Activated naive CD4-positive, alpha-beta T cell treated with anti-CD3 and anti-CD28 coated beads for 36 hours (primary cell): ENCODE measurements at regions not wholly inside any gene's neighbourhood (a gene's known extent, or its start where the extent isn't known, plus 50 kb on each side); places are given as distances from the start of the nearest gene placed in this dataset.
A peak's percentile ranks its signal among the peaks of the same experiment; 100 is the strongest.

Experiments
- CTCF ChIA-PET: fragments of 350-600 bp; sonication (Branson Sonifier 250); formaldehyde crosslinking; loops from one replicate; lab custom pipeline; 2021; ENCODE audit warnings: antibody characterized with exemption; lab: Charles Lee
- DNase-seq: peaks from one replicate; pipeline ENCODE4 v3.0.0-alpha.2; 2020
- H3K27ac Mint-ChIP-seq: one replicate; pipeline ENCODE4 v1.8.0; 2021; ENCODE audit warnings: mild to moderate bottlenecking, mixed read lengths
- H3K27me3 Mint-ChIP-seq: one replicate; pipeline ENCODE4 v1.8.0; 2021; ENCODE audit warnings: low read depth, mixed read lengths
- H3K36me3 Mint-ChIP-seq: one replicate; pipeline ENCODE4 v1.8.0; 2021; ENCODE audit warnings: low read depth, mixed read lengths
- H3K4me1 Mint-ChIP-seq: one replicate; pipeline ENCODE4 v1.8.0; 2021; ENCODE audit warnings: low read depth, mixed read lengths
- H3K4me3 Mint-ChIP-seq: one replicate; pipeline ENCODE4 v1.8.0; 2021; ENCODE audit warnings: mild to moderate bottlenecking, moderate library complexity, mixed read lengths
- H3K9me3 Mint-ChIP-seq: one replicate; pipeline ENCODE4 v1.8.0; 2021; ENCODE audit warnings: mixed read lengths
- intact Hi-C: fragments of 100-400 bp; cut with micrococcal nuclease; formaldehyde crosslinking; loops from one replicate; pipeline ENCODE4 v1.15.1; 2023

DNA sequence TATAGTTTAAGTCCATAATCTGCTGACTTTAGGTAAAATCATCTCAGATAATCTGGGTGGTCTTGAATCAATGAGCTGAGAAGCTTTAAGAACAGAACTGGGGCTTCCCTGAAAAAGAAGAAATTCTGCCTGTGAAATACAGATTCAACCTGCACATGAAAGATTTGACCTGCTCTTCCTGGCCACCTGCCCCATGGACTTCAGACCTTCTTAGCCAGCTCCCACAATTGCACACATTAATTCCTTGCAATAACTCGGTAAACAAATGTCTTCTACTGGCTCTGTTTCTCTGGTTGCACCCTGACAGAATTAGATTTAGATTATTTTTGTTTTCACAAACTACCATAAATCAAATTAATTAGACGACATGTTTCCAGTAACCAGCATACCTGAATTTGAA lies 2117.9 kb upstream of the C9orf72 start:
- intact Hi-C loops = no loop called here
- Mint-ChIP-seq H3K4me3 (no peak overlapping the region), H3K27ac (no peak overlapping the region), H3K36me3 (no peaks in the 10 kb centered on the region), H3K9me3 (peaks cover 13% of the 10 kb centered on the region), H3K27me3 (no peaks in the 10 kb centered on the region), H3K4me1 (no peaks in the 10 kb centered on the region)
- CTCF ChIA-PET = no interaction called here
- DNase-seq = no peak

DNA sequence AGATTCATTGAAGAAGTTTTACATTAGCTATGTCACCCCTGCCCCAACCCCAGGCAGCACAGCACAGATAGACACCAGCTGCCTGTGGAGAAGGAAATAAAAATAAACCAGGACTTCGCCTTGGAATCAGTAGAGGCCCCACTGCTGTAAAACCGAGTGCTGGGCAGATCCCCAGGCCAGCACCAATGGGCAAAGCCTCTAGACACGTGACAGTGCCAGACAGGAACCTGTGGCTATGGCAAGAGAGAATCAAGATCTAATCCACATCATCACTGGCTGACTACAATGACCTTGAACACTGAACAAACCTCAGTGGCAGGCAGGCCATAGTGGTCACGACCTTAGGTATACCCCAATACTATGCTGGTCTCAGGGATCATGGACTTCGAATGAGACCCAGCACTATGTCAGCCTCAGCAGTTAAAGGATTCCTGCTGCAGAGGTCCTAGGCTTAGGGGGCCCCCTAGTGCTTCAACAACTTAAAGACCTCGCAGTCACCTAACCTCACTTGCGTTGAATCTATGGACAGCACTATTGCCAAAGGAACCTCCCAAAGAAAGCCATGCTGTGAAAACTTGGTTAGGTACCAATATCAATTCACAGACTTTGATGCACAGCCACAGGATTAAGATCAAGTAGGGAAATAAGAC lies 2118.6 kb upstream of the C9orf72 start:
- no peak overlapping the region for H3K4me3 Mint-ChIP-seq
- H3K9me3 Mint-ChIP-seq = peaks cover 13% of the 10 kb centered on the region
- H3K36me3 Mint-ChIP-seq = no peaks in the 10 kb centered on the region
- intact Hi-C loops = no loop called here
- H3K27me3 Mint-ChIP-seq = no peaks in the 10 kb centered on the region
- no peaks in the 10 kb centered on the region for H3K4me1 Mint-ChIP-seq
- H3K27ac Mint-ChIP-seq = no peak overlapping the region
- peak; percentile 5 for DNase-seq
- CTCF ChIA-PET = interaction anchor here (0.5 kb wide), 1 partner anchor 187 kb away, joined by 3 read pairs; no protein-coding TSS in a partner anchor

- H3K4me3 Mint-ChIP-seq = no peak overlapping the region
- CTCF ChIA-PET = no interaction called here
Measured at GRCh38 chr9:29697011-29697410, 2123.7 kb upstream of the C9orf72 start.

DNA sequence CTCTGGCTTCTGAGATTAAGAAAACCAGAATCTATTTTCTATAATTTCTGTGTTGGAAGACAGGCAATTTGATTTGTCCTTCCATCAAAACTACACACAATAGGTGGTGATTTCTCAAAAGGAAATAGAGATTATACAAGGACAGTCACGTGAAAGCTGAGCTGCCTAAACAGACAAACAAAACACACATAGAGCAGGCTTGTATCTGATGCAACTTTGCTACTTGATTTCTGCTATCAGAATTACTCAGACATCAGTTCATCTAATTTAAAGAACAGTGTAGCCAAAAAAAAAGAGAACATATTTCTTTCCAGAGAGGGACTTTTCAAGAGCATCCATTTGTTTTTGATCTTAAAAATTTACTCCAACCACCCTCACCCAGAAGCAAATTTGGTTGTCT lies 2128.3 kb upstream of the C9orf72 start:
- no peak for DNase-seq
- Mint-ChIP-seq H3K27ac (no peak overlapping the region), H3K4me3 (no peak overlapping the region)

More at GRCh38 chr9:29697011-29697410, 2123.7 kb upstream of the C9orf72 start:
- H3K27me3 Mint-ChIP-seq = no peaks in the 10 kb centered on the region
- H3K9me3 Mint-ChIP-seq = peaks cover 11% of the 10 kb centered on the region
- intact Hi-C loops = no loop called here
- H3K36me3 Mint-ChIP-seq = no peaks in the 10 kb centered on the region
- no peak for DNase-seq
- H3K4me1 Mint-ChIP-seq = no peaks in the 10 kb centered on the region
- H3K27ac Mint-ChIP-seq = no peak overlapping the region

DNA sequence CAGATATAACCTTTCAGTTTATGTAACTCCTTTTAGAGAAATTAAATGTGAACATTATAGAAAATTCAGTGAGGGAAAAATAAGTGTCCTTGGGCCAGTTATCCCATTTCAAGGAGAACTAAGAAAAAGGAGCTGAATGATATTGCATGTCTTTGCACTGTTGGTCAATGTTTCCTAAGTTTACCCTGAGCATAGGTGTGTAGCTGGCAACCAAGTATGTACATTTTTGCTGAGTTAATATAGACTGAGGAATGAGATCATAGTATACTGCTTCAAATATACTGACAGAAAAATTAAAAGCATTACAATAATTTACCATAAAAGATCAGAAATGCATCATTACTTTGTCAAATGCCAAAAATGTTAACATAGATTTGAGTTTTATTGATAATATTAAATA lies 2128.7 kb upstream of the C9orf72 start:
- no peaks in the 10 kb centered on the region for H3K4me1 Mint-ChIP-seq
- H3K4me3 Mint-ChIP-seq = no peak overlapping the region
- no peaks in the 10 kb centered on the region for H3K9me3 Mint-ChIP-seq
- CTCF ChIA-PET = no interaction called here
- H3K36me3 Mint-ChIP-seq = no peaks in the 10 kb centered on the region
- DNase-seq = no peak
- intact Hi-C loops = no loop called here
- no peak overlapping the region for H3K27ac Mint-ChIP-seq
- no peaks in the 10 kb centered on the region for H3K27me3 Mint-ChIP-seq

More for the DNA sequence above, 2128.3 kb upstream of the C9orf72 start:
- intact Hi-C loops = no loop called here
- H3K9me3 Mint-ChIP-seq = no peaks in the 10 kb centered on the region
- H3K27me3 Mint-ChIP-seq = no peaks in the 10 kb centered on the region
- H3K4me1 Mint-ChIP-seq = no peaks in the 10 kb centered on the region
- CTCF ChIA-PET = no interaction called here
- no peaks in the 10 kb centered on the region for H3K36me3 Mint-ChIP-seq

DNA sequence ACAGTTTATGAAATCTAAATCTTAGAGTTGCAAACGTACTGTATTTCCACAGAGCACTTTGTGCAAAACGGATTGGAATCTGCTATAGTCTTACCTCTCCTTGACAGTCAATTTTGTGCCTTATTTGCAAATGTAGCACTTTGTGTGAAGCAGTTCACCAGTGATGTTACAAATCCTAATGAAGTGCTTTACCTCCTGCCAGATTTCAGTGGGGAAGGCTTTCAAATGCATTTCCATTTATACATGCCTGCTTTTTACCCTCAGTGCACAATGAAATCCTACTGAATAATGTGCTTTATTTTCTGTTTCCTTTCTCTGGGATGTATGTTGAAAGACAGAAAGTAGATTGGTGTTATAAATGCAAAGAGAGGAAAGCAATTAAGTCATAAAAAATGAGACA lies 2141.6 kb upstream of the C9orf72 start:
- Mint-ChIP-seq H3K9me3 (peaks cover under 1% of the 10 kb centered on the region), H3K27me3 (no peaks in the 10 kb centered on the region), H3K36me3 (no peaks in the 10 kb centered on the region), H3K27ac (no peak overlapping the region), H3K4me1 (no peaks in the 10 kb centered on the region), H3K4me3 (no peak overlapping the region)
- CTCF ChIA-PET = no interaction called here
- DNase-seq = no peak
- intact Hi-C loops = no loop called here

GRCh38 chr9:29717631-29718030 lies 2144.3 kb upstream of the C9orf72 start:
- Mint-ChIP-seq H3K36me3 (no peaks in the 10 kb centered on the region), H3K27ac (no peak overlapping the region), H3K27me3 (no peaks in the 10 kb centered on the region), H3K4me3 (no peak overlapping the region), H3K9me3 (peaks cover 1% of the 10 kb centered on the region), H3K4me1 (no peaks in the 10 kb centered on the region)
- DNase-seq = no peak
- intact Hi-C loops = no loop called here
- CTCF ChIA-PET = no interaction called here

DNA sequence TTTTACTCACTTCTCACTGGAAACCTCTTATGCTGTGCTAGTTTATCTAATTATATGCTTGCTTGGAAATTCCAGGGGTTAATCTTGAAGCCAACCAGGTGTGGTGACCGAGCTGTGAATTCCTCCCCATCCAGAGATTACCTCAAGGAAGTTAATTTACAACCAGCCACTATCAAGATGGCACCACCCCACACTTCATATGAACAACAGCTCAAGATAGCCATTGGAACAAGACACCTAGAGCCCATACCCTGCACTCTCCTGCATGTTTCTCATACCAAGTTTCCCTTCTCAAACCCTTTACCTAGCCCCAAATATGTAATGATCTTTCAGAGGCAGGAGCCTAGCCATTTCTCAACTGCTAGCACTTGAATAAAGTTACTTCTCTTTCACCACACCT lies 2156.9 kb upstream of the C9orf72 start:
- no peaks in the 10 kb centered on the region for H3K36me3 Mint-ChIP-seq
- no peak overlapping the region for H3K27ac Mint-ChIP-seq
- peaks cover 11% of the 10 kb centered on the region for H3K9me3 Mint-ChIP-seq
- intact Hi-C loops = no loop called here
- no peak for DNase-seq
- H3K4me1 Mint-ChIP-seq = no peaks in the 10 kb centered on the region
- no peaks in the 10 kb centered on the region for H3K27me3 Mint-ChIP-seq
- H3K4me3 Mint-ChIP-seq = no peak overlapping the region
- CTCF ChIA-PET = no interaction called here

GRCh38 chr9:29740518-29740917 lies 2167.2 kb upstream of the C9orf72 start:
- Mint-ChIP-seq H3K4me1 (no peaks in the 10 kb centered on the region), H3K27me3 (no peaks in the 10 kb centered on the region), H3K4me3 (no peak overlapping the region), H3K27ac (no peak overlapping the region), H3K36me3 (no peaks in the 10 kb centered on the region), H3K9me3 (peaks cover 1% of the 10 kb centered on the region)
- DNase-seq = no peak
- CTCF ChIA-PET = interaction anchor here (1.2 kb wide), 1 partner anchor 34 kb away, joined by 4 read pairs; no protein-coding TSS in a partner anchor
- intact Hi-C loops = no loop called here

DNA sequence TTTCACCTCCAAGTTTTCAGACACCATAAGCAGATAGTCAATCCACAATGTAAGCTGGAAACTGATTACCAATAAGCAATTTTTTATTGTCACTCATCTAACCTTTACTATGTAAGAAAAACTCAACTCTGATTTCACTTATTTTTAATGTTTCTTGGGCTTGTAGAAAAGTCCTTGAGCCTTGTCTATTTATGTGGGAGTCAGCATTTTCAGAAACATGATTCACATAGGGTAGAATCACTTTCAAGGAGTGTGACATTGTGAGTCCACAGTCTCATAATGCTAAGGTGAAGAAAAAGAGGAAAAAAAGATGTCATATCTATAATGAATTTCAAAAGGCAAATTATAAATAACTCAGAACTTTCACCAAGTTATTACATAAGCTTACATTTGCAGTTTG lies 2167.9 kb upstream of the C9orf72 start:
- no peaks in the 10 kb centered on the region for H3K4me1 Mint-ChIP-seq
- no peak for DNase-seq
- H3K27ac Mint-ChIP-seq = no peak overlapping the region
- H3K27me3 Mint-ChIP-seq = no peaks in the 10 kb centered on the region
- H3K36me3 Mint-ChIP-seq = no peaks in the 10 kb centered on the region
- peaks cover 1% of the 10 kb centered on the region for H3K9me3 Mint-ChIP-seq
- H3K4me3 Mint-ChIP-seq = no peak overlapping the region
- CTCF ChIA-PET = interaction anchor here (1.2 kb wide), 2 partner anchors 9 to 35 kb away, joined by 3 to 4 read pairs; no protein-coding TSS in a partner anchor
- intact Hi-C loops = no loop called here

DNA sequence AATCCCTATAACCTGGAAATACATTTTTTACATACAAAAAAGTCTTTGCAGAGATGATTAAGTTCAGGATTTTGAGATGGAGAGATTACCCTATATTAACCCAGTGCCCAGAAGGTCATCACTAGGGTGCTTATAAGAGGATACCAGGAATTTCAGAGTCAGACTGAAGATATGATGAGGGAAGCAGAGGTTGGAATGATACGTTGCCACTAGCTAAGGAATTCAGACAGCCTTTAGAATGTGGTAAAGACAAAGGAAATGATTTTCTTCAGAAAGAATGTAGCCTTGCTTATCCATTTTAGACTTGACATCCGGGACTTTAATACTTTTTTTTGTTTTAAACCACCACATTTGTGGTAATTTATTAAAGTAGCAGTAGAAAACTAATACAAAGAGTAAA lies 2176.8 kb upstream of the C9orf72 start:
- H3K27ac Mint-ChIP-seq = no peak overlapping the region
- intact Hi-C loops = no loop called here
- H3K9me3 Mint-ChIP-seq = no peaks in the 10 kb centered on the region
- no peak overlapping the region for H3K4me3 Mint-ChIP-seq
- CTCF ChIA-PET = no interaction called here
- DNase-seq = no peak
- H3K4me1 Mint-ChIP-seq = no peaks in the 10 kb centered on the region
- no peaks in the 10 kb centered on the region for H3K27me3 Mint-ChIP-seq
- no peaks in the 10 kb centered on the region for H3K36me3 Mint-ChIP-seq

- no peaks in the 10 kb centered on the region for H3K9me3 Mint-ChIP-seq
- CTCF ChIA-PET = no interaction called here
- no peaks in the 10 kb centered on the region for H3K27me3 Mint-ChIP-seq
- no peak overlapping the region for H3K27ac Mint-ChIP-seq
- no peaks in the 10 kb centered on the region for H3K36me3 Mint-ChIP-seq
- no peak overlapping the region for H3K4me3 Mint-ChIP-seq
- intact Hi-C loops = no loop called here
- DNase-seq = no peak
- no peaks in the 10 kb centered on the region for H3K4me1 Mint-ChIP-seq
Measured at GRCh38 chr9:29751226-29751625, 2177.9 kb upstream of the C9orf72 start.

- Mint-ChIP-seq H3K27me3 (no peaks in the 10 kb centered on the region), H3K4me1 (no peaks in the 10 kb centered on the region), H3K4me3 (no peak overlapping the region), H3K9me3 (no peaks in the 10 kb centered on the region), H3K36me3 (no peaks in the 10 kb centered on the region), H3K27ac (no peak overlapping the region)
- CTCF ChIA-PET = no interaction called here
- no peak for DNase-seq
- intact Hi-C loops = no loop called here
Measured at GRCh38 chr9:29753638-29754037, 2180.4 kb upstream of the C9orf72 start.
